Vagina (tissue), 2 donors: ENCODE measurements at regions not wholly inside any gene's neighbourhood (a gene's known extent, or its start where the extent isn't known, plus 50 kb on each side); places are given as distances from the start of the nearest gene placed in this dataset.
"Not testable (repeated sequence)": the region's sequence is repeated elsewhere in the genome, so short reads cannot be mapped to it uniquely, and the experiment has no call there.

ENCODE experiments used
- POLR2A ChIP-seq, 2 donors: fragments of 450-650 bp; IDR thresholded peaks; one replicate each; pipeline ENCODE4 v1.6.1; 2017; ENCODE audit warnings: antibody characterized with exemption in 2 of 2, mild to moderate bottlenecking in 2 of 2, moderate library complexity in 2 of 2
- POLR2AphosphoS5 ChIP-seq, 2 donors: sonication (generic); formaldehyde crosslinking; IDR thresholded peaks; one replicate each; pipeline ENCODE4 v1.9.0; 2017; ENCODE audit warnings: antibody characterized with exemption in 2 of 2, mild to moderate bottlenecking in 2 of 2, low read depth in 1 of 2; ENCODE audit not compliant: insufficient read depth in 1 of 2
- TF ChIP-seq, protein P1 (sequence below), 3 experiments: fragments of 450-650 bp in 2 of 3; fragments of 200-600 bp in 1 of 3; sonication (generic) in 1 of 3; IDR thresholded peaks; one replicate each; pipeline ENCODE4 v1.5.1; 2017 to 2019; ENCODE audit warnings: antibody characterized with exemption in 3 of 3, mild to moderate bottlenecking in 2 of 3, moderate library complexity in 2 of 3

DNA sequence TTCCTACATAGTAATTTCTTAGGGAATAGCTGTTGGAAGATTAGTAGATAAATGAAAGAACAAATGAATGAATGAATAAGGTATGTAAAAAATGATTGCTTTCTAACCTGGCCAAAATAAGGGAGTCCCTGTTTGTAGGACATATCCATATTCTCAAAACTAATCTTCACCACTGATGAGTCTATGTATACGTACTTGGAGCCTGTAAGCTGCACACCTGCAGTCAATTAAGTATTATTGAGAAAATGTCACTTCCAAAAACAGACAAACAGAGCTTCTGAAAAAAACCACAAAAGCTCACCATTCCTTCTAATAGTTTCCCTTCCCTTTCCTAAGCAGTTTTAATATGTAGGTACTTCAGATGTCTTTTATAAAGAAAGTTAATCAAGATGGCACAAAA is 109.4 kb downstream of the DDX11 start:
- TF ChIP-seq, protein P1, sequence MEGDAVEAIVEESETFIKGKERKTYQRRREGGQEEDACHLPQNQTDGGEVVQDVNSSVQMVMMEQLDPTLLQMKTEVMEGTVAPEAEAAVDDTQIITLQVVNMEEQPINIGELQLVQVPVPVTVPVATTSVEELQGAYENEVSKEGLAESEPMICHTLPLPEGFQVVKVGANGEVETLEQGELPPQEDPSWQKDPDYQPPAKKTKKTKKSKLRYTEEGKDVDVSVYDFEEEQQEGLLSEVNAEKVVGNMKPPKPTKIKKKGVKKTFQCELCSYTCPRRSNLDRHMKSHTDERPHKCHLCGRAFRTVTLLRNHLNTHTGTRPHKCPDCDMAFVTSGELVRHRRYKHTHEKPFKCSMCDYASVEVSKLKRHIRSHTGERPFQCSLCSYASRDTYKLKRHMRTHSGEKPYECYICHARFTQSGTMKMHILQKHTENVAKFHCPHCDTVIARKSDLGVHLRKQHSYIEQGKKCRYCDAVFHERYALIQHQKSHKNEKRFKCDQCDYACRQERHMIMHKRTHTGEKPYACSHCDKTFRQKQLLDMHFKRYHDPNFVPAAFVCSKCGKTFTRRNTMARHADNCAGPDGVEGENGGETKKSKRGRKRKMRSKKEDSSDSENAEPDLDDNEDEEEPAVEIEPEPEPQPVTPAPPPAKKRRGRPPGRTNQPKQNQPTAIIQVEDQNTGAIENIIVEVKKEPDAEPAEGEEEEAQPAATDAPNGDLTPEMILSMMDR (IDR thresholded peaks at IDR 0.05) = not testable (repeated sequence)
- not testable (repeated sequence) for TF ChIP-seq POLR2AphosphoS5 (IDR thresholded peaks at IDR 0.05; ENCODE audit: insufficient read depth in 1 of 2, low read depth in 1 of 2); POLR2A (IDR thresholded peaks at IDR 0.05)
